HG03159 (cell line): ENCODE measurements at regions not wholly inside any gene's neighbourhood (a gene's known extent, or its start where the extent isn't known, plus 50 kb on each side); places are given as distances from the start of the nearest gene placed in this dataset.

Experiments
- ATAC-seq: cut with Tn5 transposase; IDR thresholded peaks from one replicate; pipeline ENCODE4 v1.9.1; 2021; ENCODE audit warnings: mild to moderate bottlenecking, moderate library complexity; ENCODE audit not compliant: unreplicated experiment

GRCh38 chr5:93322974-93323860 lies 257.8 kb downstream of the NR2F1-AS1 start:
- ATAC-seq: no peak

GRCh38 chr5:93320920-93321445 lies 260.0 kb downstream of the NR2F1-AS1 start:
- ATAC-seq: no peak

DNA sequence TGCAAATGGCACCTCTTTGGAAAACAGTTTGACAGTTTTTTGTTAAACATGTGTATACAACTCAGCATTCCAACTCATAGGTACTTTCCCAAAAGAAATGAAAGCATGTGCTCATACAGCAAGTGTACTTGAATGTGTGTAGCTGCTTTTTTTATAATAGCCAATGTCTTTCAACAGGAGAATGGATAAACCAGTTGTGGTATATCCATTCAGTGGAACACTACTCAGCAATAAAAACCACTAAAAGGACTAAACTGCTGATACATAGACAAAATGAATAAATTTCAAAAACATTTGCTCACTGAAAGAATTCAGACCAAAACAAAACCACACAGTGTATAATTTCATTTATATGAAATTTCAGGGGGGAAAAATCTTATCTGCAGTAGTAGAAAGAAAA lies 267.3 kb downstream of the NR2F1-AS1 start:
- no peak for ATAC-seq

DNA sequence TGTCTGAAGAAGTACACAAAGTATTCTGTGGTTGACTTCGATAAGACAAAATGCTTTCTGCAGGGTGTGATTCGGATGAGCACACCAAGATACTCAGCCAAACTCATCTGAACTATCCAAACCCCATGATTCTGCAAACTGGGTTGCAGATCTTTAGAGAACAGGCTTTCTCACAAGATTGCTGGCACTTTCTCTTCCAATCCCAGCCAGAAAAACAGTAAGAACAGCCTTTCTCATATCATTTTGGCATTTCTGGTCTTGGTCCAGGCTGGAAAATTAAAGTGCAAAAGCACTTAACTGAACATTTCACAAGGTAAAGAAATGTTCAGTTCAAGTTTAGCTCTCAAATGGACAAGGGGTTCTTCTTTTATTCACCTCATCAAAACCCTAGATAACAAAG lies 269.1 kb downstream of the NR2F1-AS1 start:
- no peak for ATAC-seq

DNA sequence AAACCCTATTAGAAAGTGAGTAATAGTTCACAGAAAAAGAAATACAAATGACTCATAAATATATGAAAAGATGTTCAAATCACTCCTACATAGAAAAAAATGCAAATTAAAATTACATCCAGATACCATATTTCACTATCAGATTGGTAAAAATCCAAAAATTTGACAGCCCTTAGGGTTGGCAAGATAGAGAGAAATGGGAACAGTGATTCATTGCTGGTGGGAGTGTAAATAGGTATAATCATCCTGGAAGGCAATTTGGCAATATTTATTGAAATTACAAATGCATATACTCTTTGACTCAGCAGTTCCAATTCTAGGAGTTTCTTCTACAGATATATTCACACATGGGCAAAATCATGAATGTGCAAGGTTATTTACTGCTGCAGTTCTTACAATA lies 273.5 kb downstream of the NR2F1-AS1 start:
- ATAC-seq: no peak

DNA sequence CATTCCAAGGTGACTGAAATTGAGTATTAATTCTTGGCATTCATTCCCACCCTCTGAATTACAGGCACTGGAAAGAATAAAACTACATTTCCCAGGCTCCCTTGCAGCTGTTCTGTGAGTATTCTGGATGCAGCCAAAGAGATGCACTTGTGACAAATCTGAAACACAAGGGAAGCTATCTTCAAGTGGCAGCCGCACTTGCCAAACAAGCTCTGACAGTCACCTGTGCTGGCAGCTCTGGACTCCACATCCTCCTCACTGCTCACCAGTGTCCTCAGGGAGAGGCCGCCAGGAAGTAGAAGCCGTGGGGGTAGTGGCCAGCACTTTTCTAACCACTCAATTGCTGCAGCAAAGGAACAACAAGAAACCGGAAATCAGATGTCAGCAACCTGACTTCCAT lies 275.0 kb downstream of the NR2F1-AS1 start:
- no peak for ATAC-seq

- ATAC-seq: no peak
Measured at GRCh38 chr5:93304456-93305250, 276.4 kb downstream of the NR2F1-AS1 start.

DNA sequence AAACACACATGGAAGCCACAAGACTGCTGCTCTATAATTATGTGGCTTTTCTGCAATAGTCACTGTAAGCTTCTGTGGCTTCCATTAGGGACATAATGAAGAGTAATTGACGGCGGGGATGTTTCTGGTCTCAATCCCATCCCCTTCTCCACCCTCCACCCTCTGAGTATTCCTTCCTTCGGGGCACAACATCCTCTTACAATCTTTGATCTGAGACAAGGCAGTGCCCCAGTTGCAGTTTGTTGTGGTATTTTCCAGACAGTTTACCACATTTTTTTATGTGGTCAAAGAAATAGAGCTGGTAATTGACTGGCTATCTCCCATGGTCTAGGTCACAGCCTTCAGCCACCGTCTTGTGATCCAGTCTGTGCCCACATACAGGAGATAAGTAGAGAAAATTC lies 277.7 kb downstream of the NR2F1-AS1 start:
- no peak for ATAC-seq

GRCh38 chr5:93302711-93303110 lies 278.3 kb downstream of the NR2F1-AS1 start:
- ATAC-seq: no peak

GRCh38 chr5:93300945-93301344 lies 280.1 kb downstream of the NR2F1-AS1 start:
- no peak for ATAC-seq

- no peak for ATAC-seq
Measured at GRCh38 chr5:93300309-93300923, 280.6 kb downstream of the NR2F1-AS1 start.

DNA sequence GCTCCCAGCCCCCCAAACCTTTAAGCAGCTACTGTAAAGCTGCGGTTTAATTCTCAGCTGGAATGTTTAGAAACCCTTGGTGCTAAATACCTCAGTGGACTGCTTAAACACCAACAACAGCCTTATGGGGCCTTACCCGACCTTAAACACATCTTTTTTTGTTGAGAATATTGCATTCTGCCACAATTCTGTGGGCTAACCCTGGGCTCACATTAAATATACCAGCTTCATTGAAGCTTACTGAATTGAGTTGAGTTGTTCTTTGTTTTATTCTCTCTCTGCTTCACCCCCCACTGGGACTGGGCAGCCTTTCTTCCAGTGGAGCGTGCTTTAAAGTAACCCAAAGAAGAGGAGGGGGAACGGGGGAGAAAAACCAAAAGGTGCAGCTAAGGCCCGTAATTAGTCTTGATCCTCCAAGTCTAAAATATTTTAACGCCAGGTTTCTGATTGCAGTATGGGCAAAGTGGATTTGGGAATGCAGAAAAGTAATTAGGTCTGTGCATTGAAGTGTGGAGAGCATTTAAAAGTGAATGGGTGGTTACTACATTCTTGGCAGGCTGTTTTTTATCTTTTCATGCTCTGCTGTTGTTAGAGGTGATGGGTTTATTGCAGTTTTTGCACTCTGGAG lies 281.2 kb downstream of the NR2F1-AS1 start:
- no peak for ATAC-seq

GRCh38 chr5:93297116-93297515 lies 283.9 kb downstream of the NR2F1-AS1 start:
- no peak for ATAC-seq

DNA sequence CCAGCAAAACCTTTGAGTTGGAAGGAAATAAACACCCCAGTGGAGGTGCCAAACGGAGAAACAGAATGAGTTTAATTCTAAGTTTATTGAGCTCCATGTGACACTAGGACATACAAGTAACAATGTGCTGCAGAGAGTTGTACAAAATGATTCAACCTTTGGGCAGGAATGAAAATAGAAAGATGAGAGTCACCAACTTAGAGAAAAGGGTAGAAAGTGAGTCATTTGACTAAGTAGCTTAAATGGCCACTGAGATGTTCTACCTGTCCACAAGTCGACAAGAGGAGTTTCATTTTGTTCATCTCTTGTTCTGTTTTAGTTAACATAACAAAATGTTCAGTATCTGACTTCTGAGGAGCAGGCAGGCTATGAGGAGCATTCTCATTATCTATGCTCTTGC lies 284.7 kb downstream of the NR2F1-AS1 start:
- no peak for ATAC-seq

DNA sequence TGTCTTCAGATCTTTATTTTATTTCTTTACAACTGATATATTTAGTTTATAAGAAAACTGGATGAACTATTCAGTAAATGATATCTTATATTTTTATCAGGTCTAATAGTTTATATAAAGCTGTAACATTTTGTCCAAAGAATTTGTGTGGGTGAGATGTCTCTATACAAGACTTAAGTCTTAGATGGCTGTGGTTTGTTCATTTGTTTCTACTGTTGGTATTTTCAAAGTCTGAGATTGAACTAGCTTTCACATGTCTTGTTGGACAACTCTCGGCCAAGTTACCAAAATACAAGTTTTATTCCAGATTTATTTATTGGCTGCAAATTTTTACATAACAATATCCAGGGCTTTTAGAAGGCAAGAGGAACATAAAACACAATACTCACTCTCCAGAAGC lies 286.0 kb downstream of the NR2F1-AS1 start:
- no peak for ATAC-seq

- ATAC-seq: no peak
Measured at GRCh38 chr5:93294199-93294598, 286.8 kb downstream of the NR2F1-AS1 start.

- no peak for ATAC-seq
Measured at GRCh38 chr5:93289942-93290341, 291.1 kb downstream of the NR2F1-AS1 start.

GRCh38 chr5:93285461-93285860 lies 295.6 kb downstream of the NR2F1-AS1 start:
- ATAC-seq: no peak

DNA sequence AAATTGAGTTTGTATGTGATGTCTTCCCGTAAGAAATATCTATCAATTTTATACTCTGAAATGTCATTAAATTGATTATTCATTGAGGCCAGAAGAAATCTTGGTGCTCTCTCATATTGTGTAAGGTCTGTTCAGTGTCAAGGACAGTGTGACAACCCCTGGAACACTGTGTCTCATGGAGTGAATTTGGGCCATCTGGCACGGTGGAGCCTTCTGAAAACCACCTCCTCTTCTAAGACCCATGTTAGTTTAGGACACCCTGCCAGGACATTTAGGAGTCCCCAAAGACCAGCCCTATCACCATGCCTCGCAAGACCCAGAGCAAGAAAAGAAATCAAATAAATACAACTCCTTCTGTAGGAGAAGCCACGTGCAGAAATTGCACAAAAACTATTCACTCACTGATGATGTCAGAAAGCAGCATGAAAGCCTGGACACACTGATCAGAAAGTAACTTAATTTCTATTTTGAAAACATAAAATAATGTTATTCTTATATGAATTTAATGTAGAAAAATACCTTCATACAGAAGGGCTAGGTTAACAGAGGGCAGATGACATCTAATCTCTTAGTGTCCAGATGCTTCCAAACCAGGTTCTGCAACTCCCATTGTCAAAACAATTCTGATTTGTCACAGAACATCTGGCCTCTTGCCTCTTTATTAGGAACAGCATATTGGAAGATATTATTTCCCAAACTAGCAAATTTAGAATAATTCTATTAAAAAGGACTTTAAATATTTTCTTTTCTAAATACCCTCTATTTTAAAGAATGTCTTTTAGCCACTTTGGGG lies 298.8 kb downstream of the NR2F1-AS1 start:
- no peak for ATAC-seq

DNA sequence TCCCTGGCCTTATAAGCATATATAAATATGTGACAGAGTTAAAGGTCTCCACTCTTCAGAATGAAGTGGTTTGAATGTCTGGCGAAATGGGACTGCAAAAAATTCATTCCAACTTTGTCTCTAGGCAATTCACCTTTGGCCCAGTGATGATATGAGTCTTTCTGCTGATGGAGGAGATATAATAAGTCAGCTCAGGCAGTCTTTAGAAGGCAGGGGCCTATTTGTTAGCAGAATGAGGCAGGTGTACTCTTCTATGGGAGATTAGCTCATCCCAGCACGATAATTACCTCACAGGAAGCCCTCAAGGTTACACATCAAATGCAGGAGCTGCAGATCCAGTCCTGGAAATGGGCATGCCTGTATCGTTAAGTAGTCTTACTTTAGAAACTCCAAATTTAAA lies 300.5 kb downstream of the NR2F1-AS1 start:
- no peak for ATAC-seq
